Activated naive CD4-positive, alpha-beta T cell treated with anti-CD3 and anti-CD28 coated beads, Interleukin-2, amount 10 ng/mL, durations not matched to agents 7 days and 5 days (primary cell): ENCODE measurements at regions not wholly inside any gene's neighbourhood (a gene's known extent, or its start where the extent isn't known, plus 50 kb on each side); places are given as distances from the start of the nearest gene placed in this dataset.
"Not testable (repeated sequence)": the region's sequence is repeated elsewhere in the genome, so short reads cannot be mapped to it uniquely, and the experiment has no call there.

ENCODE experiments used
- CTCF ChIA-PET: fragments of 350-600 bp; sonication (Branson Sonifier 250); formaldehyde crosslinking; loops from one replicate; lab custom pipeline; 2021; ENCODE audit warnings: antibody characterized with exemption; lab: Charles Lee
- DNase-seq: peaks from one replicate; pipeline ENCODE4 v3.0.0-alpha.2; 2020
- H3K27ac Mint-ChIP-seq: one replicate; pipeline ENCODE4 v1.8.0; 2021; ENCODE audit warnings: mild to moderate bottlenecking, moderate library complexity, mixed read lengths
- H3K27me3 Mint-ChIP-seq: one replicate; pipeline ENCODE4 v1.8.0; 2021; ENCODE audit warnings: mild to moderate bottlenecking, mixed read lengths
- H3K36me3 Mint-ChIP-seq: one replicate; pipeline ENCODE4 v1.8.0; 2021; ENCODE audit warnings: mixed read lengths
- H3K4me1 Mint-ChIP-seq: one replicate; pipeline ENCODE4 v1.8.0; 2021; ENCODE audit warnings: mixed read lengths
- H3K4me3 Mint-ChIP-seq: one replicate; pipeline ENCODE4 v1.8.0; 2021; ENCODE audit warnings: mild to moderate bottlenecking, moderate library complexity, mixed read lengths
- H3K9me3 Mint-ChIP-seq: one replicate; pipeline ENCODE4 v1.8.0; 2021; ENCODE audit warnings: mixed read lengths

DNA sequence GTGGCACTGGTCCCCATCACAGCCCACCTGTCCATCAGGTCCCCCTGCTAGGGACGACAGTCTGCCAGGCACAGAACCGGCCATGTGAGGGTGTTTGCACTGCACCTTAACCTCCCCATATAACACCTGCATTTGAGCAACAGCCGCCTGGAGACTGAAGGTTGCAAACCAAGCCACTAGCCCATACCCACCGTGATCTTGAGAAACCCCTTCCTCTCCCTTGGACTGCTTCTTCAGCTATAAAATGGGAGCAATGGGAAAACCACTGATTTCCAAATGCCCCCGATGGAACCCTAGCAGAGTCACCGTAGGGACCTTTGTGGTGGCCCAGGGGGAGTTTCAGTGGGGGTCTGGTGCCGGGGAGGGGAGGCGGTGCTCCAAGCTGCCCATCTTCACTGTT is 120.1 kb downstream of the NPTX2 start:
- Mint-ChIP-seq H3K9me3 (peaks cover 5% of the 10 kb centered on the region), H3K36me3 (no peaks in the 10 kb centered on the region), H3K4me3 (no peak overlapping the region), H3K27ac (no peak overlapping the region), H3K27me3 (no peaks in the 10 kb centered on the region), H3K4me1 (no peaks in the 10 kb centered on the region)
- CTCF ChIA-PET: interaction anchor here (1.6 kb wide), 1 partner anchor 9 kb away, joined by 9 read pairs; no protein-coding TSS in a partner anchor
- no peak for DNase-seq

DNA sequence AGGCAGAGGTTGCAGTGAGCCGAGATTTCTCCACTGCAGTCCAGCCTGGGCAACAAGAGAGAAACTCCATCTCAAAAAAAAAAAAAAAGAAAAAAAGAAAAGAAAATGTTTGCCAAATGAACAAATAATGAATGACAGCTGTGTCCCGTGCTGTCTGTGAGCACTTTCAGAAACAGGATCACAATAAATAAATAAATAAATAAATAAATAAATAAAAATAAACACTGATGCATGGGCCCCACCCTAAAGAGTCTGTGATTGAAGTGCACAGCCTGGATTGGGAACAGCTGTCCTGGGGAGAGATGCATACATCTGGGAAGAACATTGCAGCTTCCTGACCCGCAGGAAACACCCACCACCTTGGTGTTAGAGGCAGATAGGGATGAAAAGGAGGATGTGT is 123.6 kb downstream of the NPTX2 start:
- CTCF ChIA-PET: interaction anchor here (0.7 kb wide), 1 partner anchor 204 kb away, joined by 3 read pairs; no protein-coding TSS in a partner anchor
- no peak for DNase-seq
- H3K27ac Mint-ChIP-seq: no peak overlapping the region
- H3K4me1 Mint-ChIP-seq: no peaks in the 10 kb centered on the region
- no peaks in the 10 kb centered on the region for H3K9me3 Mint-ChIP-seq
- no peaks in the 10 kb centered on the region for H3K27me3 Mint-ChIP-seq
- no peak overlapping the region for H3K4me3 Mint-ChIP-seq
- H3K36me3 Mint-ChIP-seq: no peaks in the 10 kb centered on the region

DNA sequence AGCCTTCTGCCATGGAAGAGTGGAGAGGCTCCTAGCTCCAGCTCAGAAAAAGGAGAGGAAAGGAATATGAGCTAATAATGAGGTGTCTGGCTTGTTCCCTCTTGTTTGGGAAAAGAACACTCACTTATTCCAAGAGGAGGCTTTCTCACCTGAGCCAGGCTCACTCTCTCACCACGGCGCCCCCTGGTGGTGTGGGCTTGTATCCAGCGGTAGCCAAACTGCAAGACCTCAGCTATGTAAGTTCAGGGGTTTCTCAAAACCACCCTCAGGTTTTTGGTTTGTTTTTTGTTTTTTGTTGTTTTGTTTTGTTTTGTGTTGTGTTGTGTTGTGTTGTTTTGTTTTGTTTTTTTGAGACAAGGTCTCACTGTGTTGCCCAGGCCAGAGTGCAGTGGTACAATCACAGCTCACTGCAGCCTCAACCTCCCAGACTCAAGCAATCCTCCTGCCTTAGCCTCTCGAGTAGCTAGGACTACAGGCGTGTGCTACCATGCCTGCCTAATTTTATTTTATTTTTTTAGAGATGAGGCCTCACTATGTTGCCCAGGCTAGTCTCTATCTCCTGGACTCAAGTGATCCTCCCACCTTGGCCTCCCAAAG is 124.0 kb downstream of the TMEM130 start:
- Mint-ChIP-seq H3K27ac (no peak overlapping the region), H3K27me3 (no peaks in the 10 kb centered on the region), H3K4me3 (no peak overlapping the region), H3K4me1 (no peaks in the 10 kb centered on the region), H3K9me3 (no peaks in the 10 kb centered on the region), H3K36me3 (no peaks in the 10 kb centered on the region)
- CTCF ChIA-PET: interaction anchor here (0.6 to 2.7 kb wide), 19 partner anchors 10 to 452 kb away, joined by 3 to 31 read pairs (median 4); no protein-coding TSS in a partner anchor
- DNase-seq: peak; percentile 79

DNA sequence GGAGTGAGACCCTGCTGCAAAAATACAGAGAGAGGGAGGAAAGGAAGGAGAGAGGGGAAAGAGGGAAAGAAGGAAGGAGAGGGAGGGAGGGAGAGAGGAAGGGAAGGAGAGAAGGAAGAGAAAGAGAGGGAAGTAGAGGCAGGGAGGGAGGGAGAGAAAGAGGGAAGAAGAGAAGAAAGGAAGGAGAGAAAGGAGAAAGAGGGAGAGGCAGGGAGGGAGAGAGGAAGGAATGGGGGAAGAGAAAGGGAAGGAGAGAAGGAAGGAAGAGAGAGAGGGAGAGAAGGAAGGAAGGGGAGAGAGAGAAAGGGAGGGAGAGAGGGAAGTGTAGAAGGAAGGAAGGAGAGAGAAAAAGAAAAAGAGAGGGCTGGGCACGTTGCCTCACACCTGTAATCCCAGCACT is 121.7 kb downstream of the TMEM130 start:
- Mint-ChIP-seq H3K4me1 (no peaks in the 10 kb centered on the region), H3K27me3 (no peaks in the 10 kb centered on the region), H3K4me3 (no peak overlapping the region), H3K27ac (no peak overlapping the region), H3K36me3 (no peaks in the 10 kb centered on the region), H3K9me3 (no peaks in the 10 kb centered on the region)
- CTCF ChIA-PET: no interaction called here
- no peak for DNase-seq

DNA sequence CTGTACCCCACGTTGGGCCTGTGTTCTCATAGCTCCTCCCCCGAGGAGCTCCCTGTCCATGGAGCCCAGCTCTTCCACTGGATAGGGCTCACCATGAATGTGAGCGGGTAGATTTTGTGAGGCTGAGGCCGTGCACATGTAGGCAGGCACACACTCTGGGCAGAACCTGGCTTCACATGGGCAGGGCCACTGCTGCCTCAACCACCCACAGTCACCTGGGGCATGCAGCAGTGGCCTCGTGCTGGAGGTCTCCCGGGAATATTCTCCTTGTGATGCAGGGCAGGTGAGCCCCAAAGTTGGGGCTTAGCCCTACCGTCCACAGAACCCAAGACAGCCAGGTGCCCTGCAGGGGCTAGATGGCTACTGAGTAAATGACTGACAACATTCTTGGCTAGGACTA is 116.6 kb downstream of the TMEM130 start:
- Mint-ChIP-seq H3K27ac (no peak overlapping the region), H3K36me3 (no peaks in the 10 kb centered on the region), H3K27me3 (no peaks in the 10 kb centered on the region), H3K4me1 (no peaks in the 10 kb centered on the region), H3K9me3 (peaks cover 3% of the 10 kb centered on the region), H3K4me3 (no peak overlapping the region)
- no peak for DNase-seq
- CTCF ChIA-PET: interaction anchor here (0.8 kb wide), 1 partner anchor 514 kb away, joined by 4 read pairs; no protein-coding TSS in a partner anchor

DNA sequence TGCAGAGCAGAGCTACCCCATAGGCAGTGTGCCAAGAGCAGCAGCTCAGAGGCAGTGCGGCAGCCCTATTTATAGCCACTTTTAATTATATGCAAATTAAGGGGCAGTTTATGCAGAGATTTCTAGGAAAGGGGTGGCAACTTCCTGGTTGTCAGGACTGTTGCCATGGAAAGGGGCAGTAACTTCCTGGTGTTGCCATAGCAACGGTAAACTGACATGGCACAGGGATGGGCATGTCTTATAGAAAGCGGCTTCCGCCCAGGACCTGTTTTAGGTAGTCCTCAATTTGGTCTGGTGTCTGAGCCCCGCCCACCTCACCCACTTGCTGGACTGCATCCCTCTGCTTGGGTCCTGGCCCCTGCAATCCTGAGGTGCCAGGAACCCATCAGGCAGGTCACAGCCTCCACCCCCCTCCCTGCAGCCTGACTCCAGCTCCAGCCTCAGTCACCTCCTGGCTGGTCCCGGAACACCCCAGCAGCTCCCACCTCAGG is 115.8 kb downstream of the TMEM130 start:
- H3K4me1 Mint-ChIP-seq: no peaks in the 10 kb centered on the region
- no peaks in the 10 kb centered on the region for H3K27me3 Mint-ChIP-seq
- H3K9me3 Mint-ChIP-seq: peaks cover 11% of the 10 kb centered on the region
- no peak overlapping the region for H3K27ac Mint-ChIP-seq
- H3K36me3 Mint-ChIP-seq: no peaks in the 10 kb centered on the region
- H3K4me3 Mint-ChIP-seq: no peak overlapping the region
- CTCF ChIA-PET: no interaction called here
- no peak for DNase-seq

DNA sequence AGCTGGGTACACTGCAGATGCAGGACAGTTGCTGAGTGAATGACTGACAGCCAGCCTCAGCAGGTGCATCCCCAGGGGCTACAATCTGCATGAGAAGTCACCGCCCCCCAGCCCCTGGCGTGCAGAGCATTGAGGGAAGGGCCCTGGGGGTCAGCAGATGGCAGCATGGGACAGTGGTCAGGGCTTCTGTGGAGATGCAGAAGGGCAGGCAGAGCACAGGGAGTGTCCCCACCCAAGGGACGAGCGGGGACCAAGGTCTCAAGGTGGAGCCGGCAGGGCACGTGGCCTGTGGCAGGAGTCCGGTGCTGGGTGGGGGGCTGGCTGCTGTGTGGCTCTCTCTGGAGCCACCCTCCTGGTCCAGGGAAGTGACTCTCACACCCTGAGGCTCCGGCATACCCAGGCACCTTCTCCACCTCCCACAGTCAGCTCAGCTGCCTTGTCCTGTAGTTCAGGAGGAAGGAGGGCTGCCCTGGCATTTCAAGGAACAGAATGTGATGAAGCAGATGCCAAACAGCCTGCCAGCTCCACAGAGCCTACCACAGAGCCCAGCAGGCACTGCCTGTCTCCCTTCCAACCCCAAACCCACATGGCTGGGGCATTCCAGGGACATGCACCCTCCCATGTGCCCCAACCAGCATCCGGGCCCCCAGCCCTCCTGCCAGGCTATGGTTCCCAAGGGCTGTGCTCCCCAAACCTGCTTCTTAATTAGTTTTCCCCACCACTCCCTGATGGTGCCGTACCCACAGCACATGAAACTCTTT is 114.5 kb downstream of the TMEM130 start:
- CTCF ChIA-PET: no interaction called here
- Mint-ChIP-seq H3K27ac (no peak overlapping the region), H3K27me3 (no peaks in the 10 kb centered on the region)

DNA sequence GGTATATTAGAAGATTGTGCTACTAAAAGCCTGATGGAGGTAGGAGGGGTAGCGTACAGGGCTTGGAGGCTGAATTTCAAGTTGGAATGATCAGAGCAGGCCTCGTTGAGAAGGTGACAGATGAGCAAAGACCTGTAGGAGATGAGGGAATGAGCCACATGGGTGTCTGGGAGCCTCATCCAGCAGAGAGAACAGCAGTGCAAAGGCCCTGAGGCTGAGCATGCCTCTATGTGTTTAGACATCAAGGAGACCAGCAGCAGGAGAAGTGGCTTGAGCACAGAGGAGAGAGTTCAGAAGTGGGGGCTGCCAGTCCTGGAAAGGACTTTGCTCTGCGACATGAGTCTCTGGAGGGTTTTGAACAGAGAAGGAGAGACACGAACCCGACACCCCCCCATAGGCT is 111.7 kb downstream of the TMEM130 start:
- H3K36me3 Mint-ChIP-seq: no peaks in the 10 kb centered on the region
- CTCF ChIA-PET: no interaction called here
- H3K9me3 Mint-ChIP-seq: peaks cover 13% of the 10 kb centered on the region
- no peaks in the 10 kb centered on the region for H3K4me1 Mint-ChIP-seq
- H3K4me3 Mint-ChIP-seq: no peak overlapping the region
- no peak for DNase-seq
- H3K27ac Mint-ChIP-seq: no peak overlapping the region
- H3K27me3 Mint-ChIP-seq: no peaks in the 10 kb centered on the region

More for the DNA sequence above, 114.5 kb downstream of the TMEM130 start:
- DNase-seq: no peak
- no peaks in the 10 kb centered on the region for H3K4me1 Mint-ChIP-seq
- peaks cover 13% of the 10 kb centered on the region for H3K9me3 Mint-ChIP-seq
- H3K4me3 Mint-ChIP-seq: no peak overlapping the region
- H3K36me3 Mint-ChIP-seq: no peaks in the 10 kb centered on the region

DNA sequence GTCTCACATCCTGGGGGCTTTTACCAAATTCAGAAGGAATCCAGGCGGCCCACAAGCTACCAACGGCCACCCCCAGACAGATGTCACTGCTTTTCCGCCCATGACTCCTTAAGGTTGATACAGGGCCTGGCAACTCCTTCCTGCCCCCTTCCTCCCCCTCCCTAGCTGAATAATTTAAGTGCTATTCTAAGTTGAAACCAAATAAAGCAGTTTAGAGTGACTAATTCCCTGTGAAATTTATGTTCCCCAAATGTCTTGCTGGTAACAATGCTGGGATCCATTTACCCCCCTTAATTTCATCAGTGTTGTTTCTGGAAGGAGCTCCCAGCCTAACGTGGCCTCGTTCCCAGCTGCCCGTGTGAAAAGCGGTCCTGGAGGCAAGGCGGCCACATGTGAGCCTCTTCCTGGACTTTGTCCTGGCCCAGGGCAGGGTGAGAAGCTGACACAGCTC is 109.6 kb downstream of the TMEM130 start:
- Mint-ChIP-seq H3K9me3 (peaks cover 13% of the 10 kb centered on the region), H3K27ac (no peak overlapping the region), H3K4me3 (no peak overlapping the region), H3K27me3 (no peaks in the 10 kb centered on the region), H3K4me1 (no peaks in the 10 kb centered on the region), H3K36me3 (no peaks in the 10 kb centered on the region)
- CTCF ChIA-PET: interaction anchor here (1.3 kb wide), 1 partner anchor 15 kb away, joined by 7 read pairs; no protein-coding TSS in a partner anchor
- DNase-seq: no peak

DNA sequence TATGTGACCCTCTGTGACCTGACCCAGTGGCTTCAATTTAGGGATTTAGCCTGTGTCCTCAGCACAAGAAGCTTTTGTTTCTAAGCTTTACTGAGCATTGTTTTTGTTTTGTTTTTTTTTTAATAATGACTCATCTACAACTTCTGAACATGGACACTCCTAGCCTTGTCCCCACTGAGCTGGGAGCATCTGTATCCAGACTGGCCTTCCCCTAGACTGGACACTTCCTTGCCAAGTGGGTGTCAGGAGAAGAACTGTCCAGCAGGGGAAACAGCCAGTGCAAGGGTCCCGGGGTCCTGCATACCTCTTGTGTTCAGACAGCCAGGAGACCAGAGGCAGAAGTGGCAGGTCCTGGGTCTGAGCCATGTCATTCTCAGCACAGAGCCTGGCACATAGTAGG is 108.6 kb downstream of the TMEM130 start:
- no peaks in the 10 kb centered on the region for H3K27me3 Mint-ChIP-seq
- no peak for DNase-seq
- no peaks in the 10 kb centered on the region for H3K36me3 Mint-ChIP-seq
- H3K4me1 Mint-ChIP-seq: no peaks in the 10 kb centered on the region
- CTCF ChIA-PET: interaction anchor here (1.2 kb wide), 1 partner anchor 80 kb away, joined by 3 read pairs; no protein-coding TSS in a partner anchor
- H3K27ac Mint-ChIP-seq: no peak overlapping the region
- peaks cover 13% of the 10 kb centered on the region for H3K9me3 Mint-ChIP-seq
- no peak overlapping the region for H3K4me3 Mint-ChIP-seq

DNA sequence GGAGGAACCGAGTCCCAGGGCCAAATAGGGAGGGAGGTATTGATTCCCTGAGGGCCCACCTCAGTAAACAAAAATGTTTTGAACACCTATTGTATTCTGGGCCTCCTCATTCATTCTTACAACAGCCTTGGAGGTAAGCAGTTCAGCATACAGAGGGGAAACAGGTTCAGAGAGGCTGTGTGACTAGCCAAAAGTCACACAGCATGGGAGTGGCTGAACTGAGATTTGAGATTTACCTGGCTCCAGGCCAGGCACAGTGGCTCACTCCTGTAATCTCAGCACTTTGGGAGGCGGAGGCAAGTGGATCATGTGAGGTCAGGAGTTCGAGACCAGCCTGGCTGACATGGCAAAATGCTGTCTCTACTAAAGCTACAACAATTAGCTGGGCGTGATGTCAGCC is 107.2 kb downstream of the TMEM130 start:
- no peak overlapping the region for H3K27ac Mint-ChIP-seq
- DNase-seq: no peak
- no peaks in the 10 kb centered on the region for H3K4me1 Mint-ChIP-seq
- H3K27me3 Mint-ChIP-seq: no peaks in the 10 kb centered on the region
- H3K4me3 Mint-ChIP-seq: no peak overlapping the region
- CTCF ChIA-PET: interaction anchor here (0.9 to 1.0 kb wide), 2 partner anchors 17 to 27 kb away, joined by 4 to 5 read pairs; no protein-coding TSS in a partner anchor
- peaks cover 13% of the 10 kb centered on the region for H3K9me3 Mint-ChIP-seq
- no peaks in the 10 kb centered on the region for H3K36me3 Mint-ChIP-seq

DNA sequence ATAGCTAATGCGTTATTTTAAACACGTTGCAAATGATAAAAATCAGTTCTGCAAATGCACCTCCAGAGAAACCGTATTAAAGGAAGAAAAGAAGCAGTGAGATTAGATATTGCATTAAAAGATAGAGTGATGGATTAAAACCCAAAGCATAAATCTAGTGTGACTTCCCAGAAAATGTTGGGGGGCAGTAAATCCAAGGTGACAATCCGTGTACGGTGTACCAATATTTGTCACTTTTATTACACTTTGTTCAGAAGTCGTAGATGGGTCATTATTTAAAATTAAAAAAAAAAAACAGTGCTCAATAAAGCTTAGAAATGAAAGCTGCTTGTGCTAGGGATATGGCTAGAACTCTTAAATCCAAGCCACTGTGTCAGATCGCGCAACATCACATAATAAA is 106.4 kb downstream of the TMEM130 start:
- H3K27ac Mint-ChIP-seq: no peak overlapping the region
- no peaks in the 10 kb centered on the region for H3K36me3 Mint-ChIP-seq
- H3K4me3 Mint-ChIP-seq: no peak overlapping the region
- DNase-seq: no peak
- H3K9me3 Mint-ChIP-seq: peaks cover 7% of the 10 kb centered on the region
- H3K27me3 Mint-ChIP-seq: no peaks in the 10 kb centered on the region
- CTCF ChIA-PET: interaction anchor here (0.9 to 1.0 kb wide), 2 partner anchors 18 to 28 kb away, joined by 4 to 5 read pairs; no protein-coding TSS in a partner anchor
- H3K4me1 Mint-ChIP-seq: no peaks in the 10 kb centered on the region

DNA sequence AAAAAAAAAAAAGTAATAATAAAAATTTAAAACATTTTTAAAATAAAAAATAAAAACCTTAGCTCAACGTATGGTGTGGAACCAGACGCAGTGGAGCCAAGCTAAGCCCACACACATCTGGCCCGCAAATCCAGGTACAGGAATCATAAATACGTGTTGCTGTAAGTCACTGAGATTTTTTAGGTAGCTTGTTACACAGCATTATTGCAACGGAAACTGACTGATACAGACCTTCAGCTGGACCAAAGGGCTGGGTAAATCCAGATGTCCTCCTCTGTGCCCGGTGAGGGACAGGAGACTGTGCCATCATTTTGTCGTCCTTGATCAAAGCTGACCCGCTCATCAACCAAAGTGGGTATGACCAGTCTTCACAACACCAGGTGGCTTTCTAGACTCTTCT is 104.9 kb downstream of the TMEM130 start:
- no peaks in the 10 kb centered on the region for H3K9me3 Mint-ChIP-seq
- no peak overlapping the region for H3K27ac Mint-ChIP-seq
- no peak for DNase-seq
- H3K4me3 Mint-ChIP-seq: no peak overlapping the region
- CTCF ChIA-PET: no interaction called here
- no peaks in the 10 kb centered on the region for H3K36me3 Mint-ChIP-seq
- no peaks in the 10 kb centered on the region for H3K4me1 Mint-ChIP-seq
- no peaks in the 10 kb centered on the region for H3K27me3 Mint-ChIP-seq

DNA sequence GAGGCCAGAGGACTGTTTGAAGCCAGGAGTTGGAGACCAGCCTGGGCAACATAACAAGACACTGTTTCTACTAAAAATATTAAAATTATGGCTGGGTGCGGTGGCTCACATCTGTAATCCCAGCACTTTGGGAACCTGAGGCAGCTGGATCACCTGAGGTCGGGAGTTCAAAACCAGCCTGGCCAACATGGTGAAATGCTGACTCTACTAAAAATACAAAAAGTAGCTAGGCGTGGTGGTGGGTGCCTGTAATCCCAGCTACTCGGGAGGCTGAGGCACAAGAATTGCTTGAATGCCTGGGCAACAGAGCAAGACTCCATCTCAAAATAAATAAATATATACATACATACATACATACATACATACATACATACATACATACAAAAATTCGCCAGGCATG is 99.7 kb downstream of the TMEM130 start:
- H3K27me3 Mint-ChIP-seq: peaks cover 16% of the 10 kb centered on the region
- CTCF ChIA-PET: interaction anchor here (1.8 kb wide), 1 partner anchor 24 kb away, joined by 6 read pairs; no protein-coding TSS in a partner anchor
- not testable (repeated sequence) for H3K27ac Mint-ChIP-seq, H3K9me3 Mint-ChIP-seq, H3K4me3 Mint-ChIP-seq, DNase-seq, H3K4me1 Mint-ChIP-seq, H3K36me3 Mint-ChIP-seq
